Nephron progenitor cell (in vitro differentiated cells): ENCODE measurements at regions not wholly inside any gene's neighbourhood (a gene's known extent, or its start where the extent isn't known, plus 50 kb on each side); places are given as distances from the start of the nearest gene placed in this dataset.

Source experiments
- DNase-seq: peaks from one replicate; pipeline ENCODE4 v3.0.0; 2021
- H3K27ac Mint-ChIP-seq: 2 replicates; pipeline ENCODE4 v1.8.0; 2021; ENCODE audit warnings: mild to moderate bottlenecking, moderate library complexity, mixed read lengths
- H3K27me3 Mint-ChIP-seq: 2 replicates; pipeline ENCODE4 v1.8.0; 2021; ENCODE audit warnings: mild to moderate bottlenecking, low read depth, mixed read lengths; ENCODE audit not compliant: poor library complexity
- H3K36me3 Mint-ChIP-seq: 2 replicates; pipeline ENCODE4 v1.8.0; 2021; ENCODE audit warnings: low read depth, mixed read lengths
- H3K4me1 Mint-ChIP-seq: 2 replicates; pipeline ENCODE4 v1.8.0; 2021; ENCODE audit warnings: mixed read lengths
- H3K4me3 Mint-ChIP-seq: 2 replicates; pipeline ENCODE4 v1.8.0; 2021; ENCODE audit warnings: mild to moderate bottlenecking, moderate library complexity, mixed read lengths
- H3K9me3 Mint-ChIP-seq: 2 replicates; pipeline ENCODE4 v1.8.0; 2021; ENCODE audit warnings: mild to moderate bottlenecking, moderate library complexity, mixed read lengths
- TF ChIP-seq, protein P1 (sequence below): fragments of 200-600 bp; sonication (generic); IDR thresholded peaks from 2 replicates; pipeline ENCODE4 v1.5.0; 2021; ENCODE audit warnings: antibody characterized with exemption

DNA sequence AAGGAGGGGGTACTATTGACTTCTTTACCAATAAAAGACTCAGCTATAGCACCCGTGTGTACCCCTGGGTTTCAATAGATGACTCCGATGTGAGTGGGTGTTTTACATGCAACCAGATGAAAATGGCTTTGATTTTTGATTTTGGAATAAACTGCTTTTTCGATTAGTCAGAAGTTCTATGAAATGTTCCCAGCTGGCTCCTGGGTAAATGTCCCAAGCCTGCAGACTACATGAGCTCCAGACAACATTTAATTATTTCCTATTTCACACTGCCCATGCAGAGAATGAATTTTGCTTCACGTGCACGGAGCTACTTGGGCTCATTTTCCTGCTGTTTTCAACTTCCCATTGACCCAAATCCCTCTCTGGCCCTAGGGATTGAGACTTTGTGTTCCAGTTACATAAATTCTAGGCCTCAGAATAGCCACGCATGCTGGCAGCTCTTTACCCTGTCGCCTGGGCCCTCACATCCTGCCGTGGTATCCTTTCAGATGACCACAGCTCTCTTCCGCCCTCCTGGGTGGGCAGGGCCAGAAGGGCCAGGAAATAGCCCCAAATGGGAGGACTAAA is 59.7 kb downstream of the GPR6 start:
- TF ChIP-seq, protein P1, sequence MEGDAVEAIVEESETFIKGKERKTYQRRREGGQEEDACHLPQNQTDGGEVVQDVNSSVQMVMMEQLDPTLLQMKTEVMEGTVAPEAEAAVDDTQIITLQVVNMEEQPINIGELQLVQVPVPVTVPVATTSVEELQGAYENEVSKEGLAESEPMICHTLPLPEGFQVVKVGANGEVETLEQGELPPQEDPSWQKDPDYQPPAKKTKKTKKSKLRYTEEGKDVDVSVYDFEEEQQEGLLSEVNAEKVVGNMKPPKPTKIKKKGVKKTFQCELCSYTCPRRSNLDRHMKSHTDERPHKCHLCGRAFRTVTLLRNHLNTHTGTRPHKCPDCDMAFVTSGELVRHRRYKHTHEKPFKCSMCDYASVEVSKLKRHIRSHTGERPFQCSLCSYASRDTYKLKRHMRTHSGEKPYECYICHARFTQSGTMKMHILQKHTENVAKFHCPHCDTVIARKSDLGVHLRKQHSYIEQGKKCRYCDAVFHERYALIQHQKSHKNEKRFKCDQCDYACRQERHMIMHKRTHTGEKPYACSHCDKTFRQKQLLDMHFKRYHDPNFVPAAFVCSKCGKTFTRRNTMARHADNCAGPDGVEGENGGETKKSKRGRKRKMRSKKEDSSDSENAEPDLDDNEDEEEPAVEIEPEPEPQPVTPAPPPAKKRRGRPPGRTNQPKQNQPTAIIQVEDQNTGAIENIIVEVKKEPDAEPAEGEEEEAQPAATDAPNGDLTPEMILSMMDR, result no peak
- Mint-ChIP-seq H3K9me3 (no peaks in the 10 kb centered on the region), H3K4me1 (peaks cover 25% of the 10 kb centered on the region), H3K27ac (no peak overlapping the region), H3K27me3 (peaks cover 5% of the 10 kb centered on the region), H3K36me3 (no peaks in the 10 kb centered on the region), H3K4me3 (no peak overlapping the region)
- DNase-seq, result no peak

GRCh38 chr6:110039364-110039980 is 61.4 kb downstream of the GPR6 start:
- H3K9me3 Mint-ChIP-seq, result peaks cover 1% of the 10 kb centered on the region
- peak; percentile 88 for DNase-seq
- peak overlapping the region; percentile 77 for H3K4me3 Mint-ChIP-seq
- peaks cover 26% of the 10 kb centered on the region for H3K4me1 Mint-ChIP-seq
- H3K27ac Mint-ChIP-seq, result no peak overlapping the region
- TF ChIP-seq, protein P1, result peak; percentile 71
- H3K36me3 Mint-ChIP-seq, result no peaks in the 10 kb centered on the region
- H3K27me3 Mint-ChIP-seq, result peaks cover 5% of the 10 kb centered on the region

- H3K4me3 Mint-ChIP-seq, result peak overlapping the region; percentile 77
- peaks cover 6% of the 10 kb centered on the region for H3K9me3 Mint-ChIP-seq
- no peak overlapping the region for H3K27ac Mint-ChIP-seq
- H3K4me1 Mint-ChIP-seq, result peaks cover 25% of the 10 kb centered on the region
- no peaks in the 10 kb centered on the region for H3K36me3 Mint-ChIP-seq
- peaks cover 2% of the 10 kb centered on the region for H3K27me3 Mint-ChIP-seq
- DNase-seq, result peak; percentile 22
- TF ChIP-seq, protein P1, result no peak
Measured at GRCh38 chr6:110039981-110040383, 61.9 kb downstream of the GPR6 start.

DNA sequence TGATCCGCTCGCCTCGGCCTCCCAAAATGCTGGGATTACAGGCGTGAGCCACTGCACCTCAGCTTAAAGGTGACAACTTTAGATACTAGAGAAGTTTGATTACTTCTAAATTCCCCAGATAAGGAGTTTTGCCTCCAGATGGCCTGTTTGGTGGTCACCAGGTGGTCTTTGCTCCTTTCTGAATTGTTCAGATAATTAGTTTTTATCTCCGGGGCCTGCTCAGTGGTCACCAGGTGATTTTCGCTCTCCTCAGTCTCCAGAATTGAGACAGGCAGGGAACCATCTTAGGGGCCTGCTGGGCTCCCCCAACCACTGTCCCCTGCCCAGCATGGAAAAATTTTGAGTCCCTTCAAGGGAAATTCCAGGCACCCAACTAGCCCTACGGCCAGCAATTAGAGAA is 62.6 kb downstream of the GPR6 start:
- peaks cover 25% of the 10 kb centered on the region for H3K4me1 Mint-ChIP-seq
- peaks cover 14% of the 10 kb centered on the region for H3K9me3 Mint-ChIP-seq
- no peak overlapping the region for H3K4me3 Mint-ChIP-seq
- TF ChIP-seq, protein P1, result no peak
- no peaks in the 10 kb centered on the region for H3K36me3 Mint-ChIP-seq
- DNase-seq, result no peak
- peaks cover 2% of the 10 kb centered on the region for H3K27me3 Mint-ChIP-seq
- H3K27ac Mint-ChIP-seq, result no peak overlapping the region

DNA sequence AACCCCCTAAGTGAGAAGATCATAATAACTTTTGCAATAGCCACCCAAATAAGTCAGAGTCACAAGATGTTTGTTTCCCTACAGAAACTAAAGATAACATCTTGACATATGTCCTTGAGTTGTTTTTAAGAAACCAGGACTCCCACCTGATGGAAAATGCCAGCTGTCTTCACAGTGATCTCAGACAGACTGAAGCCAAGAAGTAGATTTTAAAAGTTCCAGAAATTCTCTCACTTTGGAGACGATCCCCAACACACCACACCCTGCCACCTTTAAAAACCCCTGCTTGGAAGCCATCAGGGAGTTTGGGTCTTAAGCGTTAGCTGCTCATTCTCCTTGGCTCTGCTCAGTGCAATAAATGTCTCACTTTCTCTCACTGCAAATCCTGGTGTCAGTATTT is 63.0 kb downstream of the GPR6 start:
- H3K27ac Mint-ChIP-seq, result no peak overlapping the region
- peaks cover 16% of the 10 kb centered on the region for H3K9me3 Mint-ChIP-seq
- TF ChIP-seq, protein P1, result no peak
- H3K27me3 Mint-ChIP-seq, result peaks cover 2% of the 10 kb centered on the region
- no peaks in the 10 kb centered on the region for H3K36me3 Mint-ChIP-seq
- peaks cover 25% of the 10 kb centered on the region for H3K4me1 Mint-ChIP-seq
- DNase-seq, result no peak
- H3K4me3 Mint-ChIP-seq, result no peak overlapping the region

- Mint-ChIP-seq H3K9me3 (peaks cover 21% of the 10 kb centered on the region), H3K4me1 (peaks cover 25% of the 10 kb centered on the region), H3K27ac (no peak overlapping the region), H3K27me3 (peaks cover 2% of the 10 kb centered on the region), H3K4me3 (no peak overlapping the region), H3K36me3 (no peaks in the 10 kb centered on the region)
- DNase-seq, result no peak
- TF ChIP-seq, protein P1, result no peak
Measured at GRCh38 chr6:110041830-110042229, 63.7 kb downstream of the GPR6 start.
